PC-3 (cell line): ENCODE measurements at regions not wholly inside any gene's neighbourhood (a gene's known extent, or its start where the extent isn't known, plus 50 kb on each side); places are given as distances from the start of the nearest gene placed in this dataset.

Experiments
- CTCF ChIP-seq: fragments of 300-600 bp; sonication (generic); conservative IDR thresholded peaks from 2 replicates; pipeline ENCODE4 v1.5.1; 2017; ENCODE audit warnings: antibody characterized with exemption, low read depth, mild to moderate bottlenecking, low read length
- EZH2 ChIP-seq: fragments of 300-600 bp; sonication (generic); IDR thresholded peaks from one replicate; pipeline ENCODE4 v1.6.1; 2017; ENCODE audit warnings: antibody characterized with exemption, mild to moderate bottlenecking, low read length; ENCODE audit not compliant: unreplicated experiment

GRCh38 chr14:83196236-83196635 lies 1662.6 kb upstream of the SEL1L start:
- no peak for TF ChIP-seq EZH2
- no peak for TF ChIP-seq CTCF
